ENCODE measurements at regions not wholly inside any gene's neighbourhood (a gene's known extent, or its start where the extent isn't known, plus 50 kb on each side); places are given as distances from the start of the nearest gene placed in this dataset.

DNA sequence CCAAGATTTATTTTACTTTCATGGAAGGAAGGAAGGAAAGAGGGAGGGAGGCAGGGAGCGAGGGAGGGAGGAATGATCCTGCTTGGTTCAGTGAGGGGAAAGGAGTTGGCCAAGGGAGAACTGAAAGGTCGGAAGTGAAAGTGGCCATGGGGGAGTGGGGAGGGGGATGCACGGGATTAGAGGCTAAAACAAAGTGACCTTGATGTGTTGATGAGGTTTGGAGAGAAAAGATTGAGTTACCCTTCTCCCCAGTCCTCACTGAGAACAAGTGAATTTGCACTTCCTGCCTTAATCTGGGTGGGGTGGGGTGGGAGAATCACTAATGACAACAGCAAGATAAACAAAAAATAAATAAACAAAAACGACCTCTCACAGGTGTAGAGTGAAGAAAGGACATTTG lies 212.0 kb upstream of the TLE3 start:
- H3K9ac ChIP-seq (ENCODE audit: insufficient read depth, low read length), result no peak overlapping the region
- H3K4me3 ChIP-seq (replicated peaks in 1 of 4; ENCODE audit: control extremely low read depth in 1 of 4, insufficient read depth in 1 of 4, low read depth in 3 of 4, low read length in 4 of 4), result no peak overlapping the region
- H3K4me1 ChIP-seq (ENCODE audit: control insufficient read depth, extremely low read depth, insufficient read depth, low read length), result no peaks in the 10 kb centered on the region
- H3K79me2 ChIP-seq (ENCODE audit: control insufficient read depth, insufficient read depth, low read length), result no peaks in the 10 kb centered on the region
- DNase-seq (ENCODE audit: low read depth in 2 of 2), result no peak
- no peaks in the 10 kb centered on the region for H3K27me3 ChIP-seq (ENCODE audit: control insufficient read depth, insufficient read depth, low read length)
- no peak overlapping the region for H3K27ac ChIP-seq (ENCODE audit: insufficient read depth, low read length)
- H4K20me1 ChIP-seq (ENCODE audit: control insufficient read depth, extremely low read depth, insufficient read depth, low read length), result no peaks in the 10 kb centered on the region
- TF ChIP-seq, protein P1, sequence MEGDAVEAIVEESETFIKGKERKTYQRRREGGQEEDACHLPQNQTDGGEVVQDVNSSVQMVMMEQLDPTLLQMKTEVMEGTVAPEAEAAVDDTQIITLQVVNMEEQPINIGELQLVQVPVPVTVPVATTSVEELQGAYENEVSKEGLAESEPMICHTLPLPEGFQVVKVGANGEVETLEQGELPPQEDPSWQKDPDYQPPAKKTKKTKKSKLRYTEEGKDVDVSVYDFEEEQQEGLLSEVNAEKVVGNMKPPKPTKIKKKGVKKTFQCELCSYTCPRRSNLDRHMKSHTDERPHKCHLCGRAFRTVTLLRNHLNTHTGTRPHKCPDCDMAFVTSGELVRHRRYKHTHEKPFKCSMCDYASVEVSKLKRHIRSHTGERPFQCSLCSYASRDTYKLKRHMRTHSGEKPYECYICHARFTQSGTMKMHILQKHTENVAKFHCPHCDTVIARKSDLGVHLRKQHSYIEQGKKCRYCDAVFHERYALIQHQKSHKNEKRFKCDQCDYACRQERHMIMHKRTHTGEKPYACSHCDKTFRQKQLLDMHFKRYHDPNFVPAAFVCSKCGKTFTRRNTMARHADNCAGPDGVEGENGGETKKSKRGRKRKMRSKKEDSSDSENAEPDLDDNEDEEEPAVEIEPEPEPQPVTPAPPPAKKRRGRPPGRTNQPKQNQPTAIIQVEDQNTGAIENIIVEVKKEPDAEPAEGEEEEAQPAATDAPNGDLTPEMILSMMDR (conservative IDR thresholded peaks at IDR 0.05 in 1 of 2, IDR thresholded peaks at IDR 0.05 in 1 of 2; ENCODE audit: low read depth in 1 of 2, low read length in 2 of 2), result no peak
- TF ChIP-seq EZH2 (IDR thresholded peaks at IDR 0.05; ENCODE audit: low read length, missing control alignments), result no peak
- H3K4me2 ChIP-seq (ENCODE audit: extremely low read depth, insufficient read depth, low read length), result no peak overlapping the region
- no peaks in the 10 kb centered on the region for H3K36me3 ChIP-seq (ENCODE audit: control insufficient read depth, insufficient read depth, low read length)
- H3K9me3 ChIP-seq (ENCODE audit: control insufficient read depth, insufficient read depth, low read depth, low read length), result no peaks in the 10 kb centered on the region
- H2AFZ ChIP-seq (ENCODE audit: low read length), result no peak overlapping the region

DNA sequence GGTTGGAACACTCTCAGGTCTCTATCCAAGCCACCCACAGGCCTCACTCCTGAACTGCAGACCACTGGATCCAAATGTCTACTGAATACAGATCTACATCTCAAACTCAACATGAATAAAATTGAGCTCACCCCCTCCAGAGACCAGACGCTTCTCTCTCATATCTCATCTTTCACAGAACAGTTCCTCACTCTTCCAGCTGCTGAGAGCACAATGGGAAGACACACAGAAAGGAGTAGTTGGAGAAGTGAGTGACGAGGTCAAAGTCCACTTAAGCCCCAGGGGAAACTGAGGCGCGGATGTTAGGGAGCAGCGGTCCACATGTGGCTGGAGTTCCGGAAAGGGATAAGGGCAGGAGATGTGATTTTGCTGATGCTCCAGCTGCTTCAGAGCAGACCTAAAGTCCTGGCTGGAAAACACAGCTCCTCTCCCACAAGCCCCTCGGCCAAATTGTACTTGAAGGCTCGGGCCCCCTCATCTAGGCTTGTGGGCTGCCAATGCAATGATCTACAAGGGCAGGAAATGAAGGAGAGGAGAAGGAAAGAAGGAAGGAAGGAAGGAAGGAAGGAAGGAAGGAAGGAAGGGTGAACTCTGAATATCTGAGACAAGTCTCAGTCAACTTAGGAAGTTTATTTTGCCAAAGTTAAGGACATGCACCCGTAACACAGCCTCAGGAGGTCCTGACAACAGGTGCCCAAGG lies 211.2 kb upstream of the TLE3 start:
- Histone ChIP-seq H3K4me3 (replicated peaks in 1 of 4; ENCODE audit: control extremely low read depth in 1 of 4, insufficient read depth in 1 of 4, low read depth in 3 of 4, low read length in 4 of 4) (no peak overlapping the region), H3K79me2 (ENCODE audit: control insufficient read depth, insufficient read depth, low read length) (no peaks in the 10 kb centered on the region), H4K20me1 (ENCODE audit: control insufficient read depth, extremely low read depth, insufficient read depth, low read length) (no peaks in the 10 kb centered on the region), H3K4me2 (ENCODE audit: extremely low read depth, insufficient read depth, low read length) (no peak overlapping the region), H3K9ac (ENCODE audit: insufficient read depth, low read length) (no peak overlapping the region), H3K27ac (ENCODE audit: insufficient read depth, low read length) (no peak overlapping the region), H3K27me3 (ENCODE audit: control insufficient read depth, insufficient read depth, low read length) (no peaks in the 10 kb centered on the region), H2AFZ (ENCODE audit: low read length) (no peak overlapping the region), H3K4me1 (ENCODE audit: control insufficient read depth, extremely low read depth, insufficient read depth, low read length) (no peaks in the 10 kb centered on the region), H3K9me3 (ENCODE audit: control insufficient read depth, insufficient read depth, low read depth, low read length) (no peaks in the 10 kb centered on the region), H3K36me3 (ENCODE audit: control insufficient read depth, insufficient read depth, low read length) (no peaks in the 10 kb centered on the region)
- no peak for DNase-seq (ENCODE audit: low read depth in 2 of 2)
- TF ChIP-seq, protein P1 (conservative IDR thresholded peaks at IDR 0.05 in 1 of 2, IDR thresholded peaks at IDR 0.05 in 1 of 2; ENCODE audit: low read depth in 1 of 2, low read length in 2 of 2), result no peak
- TF ChIP-seq EZH2 (IDR thresholded peaks at IDR 0.05; ENCODE audit: low read length, missing control alignments), result no peak

DNA sequence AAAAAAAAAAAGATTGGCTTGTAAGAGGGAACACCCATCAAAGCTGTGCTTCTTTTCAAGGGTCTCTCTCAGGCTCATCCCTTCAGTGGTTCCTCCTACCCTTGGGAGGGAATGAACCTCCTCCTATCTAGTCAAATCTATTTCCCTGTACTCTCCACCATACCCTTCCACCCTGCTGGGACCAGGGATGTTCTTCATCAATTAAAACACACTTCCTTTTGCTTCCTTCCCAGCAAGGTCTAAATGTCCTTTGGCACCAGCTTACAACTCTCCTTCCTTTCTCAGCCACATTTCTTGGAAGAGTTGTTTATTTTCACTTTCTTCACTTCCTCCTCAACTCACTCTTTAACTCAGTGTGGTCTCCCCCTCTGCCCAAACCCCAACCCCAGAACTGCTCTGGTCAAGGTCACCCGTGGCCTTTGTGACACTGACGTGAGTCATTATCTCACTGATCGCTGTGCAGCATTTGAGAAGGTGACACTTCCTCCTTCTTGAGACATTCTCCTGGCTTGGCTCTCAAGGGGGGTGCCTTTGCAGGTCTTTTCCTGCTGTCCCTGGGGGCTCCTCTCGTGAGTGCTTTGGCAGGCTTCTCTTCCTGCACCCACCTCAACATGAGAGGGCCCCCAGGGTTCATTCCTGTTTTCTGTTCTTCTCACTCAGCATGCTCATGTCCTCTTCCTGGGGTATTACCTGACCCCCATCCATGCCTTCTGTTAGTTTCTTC lies 210.5 kb upstream of the TLE3 start:
- no peak overlapping the region for H2AFZ ChIP-seq (ENCODE audit: low read length)
- DNase-seq (ENCODE audit: low read depth in 2 of 2), result no peak
- no peak overlapping the region for H3K4me3 ChIP-seq (replicated peaks in 1 of 4; ENCODE audit: control extremely low read depth in 1 of 4, insufficient read depth in 1 of 4, low read depth in 3 of 4, low read length in 4 of 4)
- H3K27me3 ChIP-seq (ENCODE audit: control insufficient read depth, insufficient read depth, low read length), result no peaks in the 10 kb centered on the region
- H3K9me3 ChIP-seq (ENCODE audit: control insufficient read depth, insufficient read depth, low read depth, low read length), result no peaks in the 10 kb centered on the region
- H3K36me3 ChIP-seq (ENCODE audit: control insufficient read depth, insufficient read depth, low read length), result no peaks in the 10 kb centered on the region
- no peak overlapping the region for H3K4me2 ChIP-seq (ENCODE audit: extremely low read depth, insufficient read depth, low read length)
- no peaks in the 10 kb centered on the region for H3K4me1 ChIP-seq (ENCODE audit: control insufficient read depth, extremely low read depth, insufficient read depth, low read length)
- H3K27ac ChIP-seq (ENCODE audit: insufficient read depth, low read length), result no peak overlapping the region
- no peaks in the 10 kb centered on the region for H4K20me1 ChIP-seq (ENCODE audit: control insufficient read depth, extremely low read depth, insufficient read depth, low read length)
- TF ChIP-seq, protein P1 (conservative IDR thresholded peaks at IDR 0.05 in 1 of 2, IDR thresholded peaks at IDR 0.05 in 1 of 2; ENCODE audit: low read depth in 1 of 2, low read length in 2 of 2), result no peak
- no peak overlapping the region for H3K9ac ChIP-seq (ENCODE audit: insufficient read depth, low read length)
- H3K79me2 ChIP-seq (ENCODE audit: control insufficient read depth, insufficient read depth, low read length), result no peaks in the 10 kb centered on the region
